Keratinocyte (primary cell): ENCODE measurements at regions not wholly inside any gene's neighbourhood (a gene's known extent, or its start where the extent isn't known, plus 50 kb on each side); places are given as distances from the start of the nearest gene placed in this dataset.
A peak's percentile ranks its signal among the peaks of the same experiment; 100 is the strongest.

Source experiments
- DNase-seq: peaks from one replicate; pipeline ENCODE4 v3.0.0-alpha.2; 2011; ENCODE audit warnings: low read depth, missing footprints, low spot score
- FAIRE-seq: peaks from 2 replicates; lab custom pipeline; 2011; peaks lifted over from hg19 to GRCh38; lab: Jason Lieb, UNC
- H2AFZ ChIP-seq: 2 replicates; pipeline ENCODE4 v1.6.0; 2012; ENCODE audit warnings: low read length, control low read depth, inconsistent platforms; ENCODE audit not compliant: control insufficient read depth
- H3K27ac ChIP-seq: 2 replicates; pipeline ENCODE4 v1.5.1; 2011; ENCODE audit warnings: low read length; ENCODE audit not compliant: control insufficient read depth, insufficient read depth
- H3K27me3 ChIP-seq: 3 replicates; pipeline ENCODE4 v1.6.0; 2011; ENCODE audit warnings: low read length; ENCODE audit not compliant: control insufficient read depth, insufficient read depth; ENCODE audit errors: extremely low read depth
- H3K36me3 ChIP-seq, 2 experiments: 2 replicates in 1 of 2; 3 replicates in 1 of 2; pipeline ENCODE4 v1.5.1; 2011; ENCODE audit warnings: low read length in 2 of 2, mild to moderate bottlenecking in 1 of 2; ENCODE audit not compliant: control insufficient read depth in 2 of 2, insufficient read depth in 2 of 2; ENCODE audit errors: extremely low read depth in 1 of 2
- H3K4me1 ChIP-seq: 3 replicates; pipeline ENCODE4 v1.5.1; 2011; ENCODE audit warnings: low read length; ENCODE audit not compliant: control insufficient read depth, insufficient read depth; ENCODE audit errors: extremely low read depth
- H3K4me2 ChIP-seq: 3 replicates; pipeline ENCODE4 v1.6.0; 2011; ENCODE audit warnings: low read depth, low read length; ENCODE audit not compliant: control insufficient read depth, insufficient read depth; ENCODE audit errors: extremely low read depth
- H3K4me3 ChIP-seq, 3 experiments: fragments of 200-600 bp in 1 of 3; sonication (generic) in 1 of 3; 2 replicates in 2 of 3; 3 replicates in 1 of 3; pipeline ENCODE4 v1.5.1; 2011 to 2016; ENCODE audit warnings: low read length in 3 of 3, mild to moderate bottlenecking in 3 of 3, control low read depth in 2 of 3, inconsistent platforms in 1 of 3, low read depth in 1 of 3, mixed read lengths in 1 of 3, mixed run types in 1 of 3, moderate library complexity in 1 of 3; ENCODE audit not compliant: control insufficient read depth in 2 of 3, insufficient read depth in 2 of 3; ENCODE audit errors: extremely low read depth in 1 of 3
- H3K79me2 ChIP-seq: 2 replicates; pipeline ENCODE4 v1.6.0; 2012; ENCODE audit warnings: low read length; ENCODE audit not compliant: control insufficient read depth, insufficient read depth
- H3K9ac ChIP-seq: 3 replicates; pipeline ENCODE4 v1.6.0; 2011; ENCODE audit warnings: low read length; ENCODE audit not compliant: control insufficient read depth, insufficient read depth; ENCODE audit errors: extremely low read depth
- H3K9me1 ChIP-seq: 3 replicates; pipeline ENCODE4 v1.6.0; 2011; ENCODE audit warnings: low read length; ENCODE audit not compliant: control insufficient read depth, insufficient read depth; ENCODE audit errors: extremely low read depth
- H3K9me3 ChIP-seq: 2 replicates; pipeline ENCODE4 v1.5.1; 2012; ENCODE audit warnings: low read depth, low read length; ENCODE audit not compliant: control insufficient read depth
- H4K20me1 ChIP-seq: 3 replicates; pipeline ENCODE4 v1.6.0; 2011; ENCODE audit warnings: low read length; ENCODE audit not compliant: control insufficient read depth, insufficient read depth; ENCODE audit errors: extremely low read depth
- EZH2 ChIP-seq: IDR thresholded peaks from one replicate; pipeline ENCODE4 v1.6.1; 2012; ENCODE audit warnings: inconsistent platforms, mild to moderate bottlenecking, low read length, moderate library complexity
- dilution Hi-C: fragments of 300-500 bp; cut with MboI; formaldehyde crosslinking; loops from one replicate; pipeline ENCODE4 v1.7.0; 2020; ENCODE audit warnings: low sequenced_read_pairs; ENCODE audit not compliant: extremely low pct_ligation_motif_present
- TF ChIP-seq, protein P1 (sequence below), 3 experiments: IDR thresholded peaks in 1 of 3; conservative IDR thresholded peaks in 1 of 3; optimal IDR thresholded peaks in 1 of 3; 2 replicates in 2 of 3; 3 replicates in 1 of 3; pipeline versions ENCODE3 to v1.5.1; 2011; ENCODE audit warnings: low read length in 3 of 3, mild to moderate bottlenecking in 3 of 3, moderate library complexity in 2 of 3, control low read depth in 1 of 3, inconsistent platforms in 1 of 3; ENCODE audit not compliant: insufficient read depth in 2 of 3; ENCODE audit errors: extremely low read depth in 1 of 3

DNA sequence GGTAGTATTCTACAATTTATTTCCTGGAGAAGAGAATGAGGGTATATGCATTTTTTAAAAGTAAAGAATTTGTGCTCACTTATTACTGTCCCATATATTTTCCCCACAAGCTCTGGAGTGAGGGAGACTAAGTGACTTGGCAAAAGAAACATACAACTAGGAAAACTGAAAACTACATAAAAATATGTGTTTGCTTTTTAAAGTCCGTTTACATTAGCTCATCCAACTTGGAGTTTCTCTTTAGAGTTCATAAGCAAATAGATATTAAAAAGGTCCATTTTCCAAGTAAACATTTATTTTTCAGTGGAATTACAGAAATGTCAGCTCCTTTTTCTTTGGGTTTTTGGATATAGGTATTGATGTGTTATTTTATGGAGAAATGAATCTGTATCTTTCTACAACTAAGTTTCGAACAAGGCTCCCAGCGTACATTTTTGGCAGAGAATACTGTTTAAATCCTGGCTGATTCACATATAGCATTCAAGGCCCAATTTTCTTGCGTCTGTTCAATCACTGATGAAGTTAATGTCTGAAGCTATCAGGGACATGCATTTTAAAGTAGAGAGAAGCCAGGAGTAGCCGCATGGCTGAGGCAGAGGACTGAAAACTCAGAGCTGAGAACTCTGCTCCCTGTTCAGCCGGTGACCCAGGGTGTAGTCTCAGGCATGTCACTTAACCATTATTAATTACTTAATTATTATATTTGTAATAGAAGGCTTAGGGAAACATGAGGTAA is 729.4 kb downstream of the EFNB2 start:
- no peak overlapping the region for H3K4me2 ChIP-seq
- H3K9me1 ChIP-seq, result no peaks in the 10 kb centered on the region
- H3K9ac ChIP-seq, result no peak overlapping the region
- no peaks in the 10 kb centered on the region for H3K27me3 ChIP-seq
- H3K36me3 ChIP-seq, result no peaks in the 10 kb centered on the region
- H3K9me3 ChIP-seq, result no peaks in the 10 kb centered on the region
- no peak overlapping the region for H3K27ac ChIP-seq
- TF ChIP-seq, protein P1, sequence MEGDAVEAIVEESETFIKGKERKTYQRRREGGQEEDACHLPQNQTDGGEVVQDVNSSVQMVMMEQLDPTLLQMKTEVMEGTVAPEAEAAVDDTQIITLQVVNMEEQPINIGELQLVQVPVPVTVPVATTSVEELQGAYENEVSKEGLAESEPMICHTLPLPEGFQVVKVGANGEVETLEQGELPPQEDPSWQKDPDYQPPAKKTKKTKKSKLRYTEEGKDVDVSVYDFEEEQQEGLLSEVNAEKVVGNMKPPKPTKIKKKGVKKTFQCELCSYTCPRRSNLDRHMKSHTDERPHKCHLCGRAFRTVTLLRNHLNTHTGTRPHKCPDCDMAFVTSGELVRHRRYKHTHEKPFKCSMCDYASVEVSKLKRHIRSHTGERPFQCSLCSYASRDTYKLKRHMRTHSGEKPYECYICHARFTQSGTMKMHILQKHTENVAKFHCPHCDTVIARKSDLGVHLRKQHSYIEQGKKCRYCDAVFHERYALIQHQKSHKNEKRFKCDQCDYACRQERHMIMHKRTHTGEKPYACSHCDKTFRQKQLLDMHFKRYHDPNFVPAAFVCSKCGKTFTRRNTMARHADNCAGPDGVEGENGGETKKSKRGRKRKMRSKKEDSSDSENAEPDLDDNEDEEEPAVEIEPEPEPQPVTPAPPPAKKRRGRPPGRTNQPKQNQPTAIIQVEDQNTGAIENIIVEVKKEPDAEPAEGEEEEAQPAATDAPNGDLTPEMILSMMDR (optimal IDR thresholded peaks at IDR 0.05 in 1 of 3, IDR thresholded peaks at IDR 0.05 in 1 of 3, conservative IDR thresholded peaks at IDR 0.05 in 1 of 3; ENCODE audit: extremely low read depth in 1 of 3, insufficient read depth in 2 of 3, low read length in 3 of 3), result no peak
- no peak for TF ChIP-seq EZH2
- H2AFZ ChIP-seq, result no peak overlapping the region
- H3K4me1 ChIP-seq, result peaks cover 7% of the 10 kb centered on the region
- DNase-seq (no peak), FAIRE-seq (no peak)
- dilution Hi-C loops, result no loop called here
- no peak overlapping the region for H3K4me3 ChIP-seq
- H4K20me1 ChIP-seq, result no peaks in the 10 kb centered on the region
- H3K79me2 ChIP-seq, result no peaks in the 10 kb centered on the region

GRCh38 chr13:105804561-105805190 is 730.8 kb downstream of the EFNB2 start:
- H3K9me3 ChIP-seq, result no peaks in the 10 kb centered on the region
- H3K9me1 ChIP-seq, result no peaks in the 10 kb centered on the region
- peaks cover 7% of the 10 kb centered on the region for H3K4me1 ChIP-seq
- no peaks in the 10 kb centered on the region for H3K36me3 ChIP-seq
- peak; percentile 74 for FAIRE-seq
- no peak overlapping the region for H3K9ac ChIP-seq
- peak overlapping the region; percentile 33 for H3K4me2 ChIP-seq
- no peak overlapping the region for H3K4me3 ChIP-seq
- peak overlapping the region; percentile 0 for H2AFZ ChIP-seq
- H3K27ac ChIP-seq, result no peak overlapping the region
- DNase-seq, result no peak
- dilution Hi-C loops, result no loop called here
- H4K20me1 ChIP-seq, result no peaks in the 10 kb centered on the region
- H3K27me3 ChIP-seq, result no peaks in the 10 kb centered on the region
- no peaks in the 10 kb centered on the region for H3K79me2 ChIP-seq
- TF ChIP-seq, protein P1 (optimal IDR thresholded peaks at IDR 0.05 in 1 of 3, IDR thresholded peaks at IDR 0.05 in 1 of 3, conservative IDR thresholded peaks at IDR 0.05 in 1 of 3; ENCODE audit: extremely low read depth in 1 of 3, insufficient read depth in 2 of 3, low read length in 3 of 3), result no peak
- no peak for TF ChIP-seq EZH2
